GM12875 (cell line): ENCODE measurements at regions not wholly inside any gene's neighbourhood (a gene's known extent, or its start where the extent isn't known, plus 50 kb on each side); places are given as distances from the start of the nearest gene placed in this dataset.

Experiments used
- H3K4me3 ChIP-seq: one replicate; pipeline ENCODE4 v1.5.1; 2011; ENCODE audit warnings: low read depth, low read length, control low read depth
- CTCF ChIP-seq: IDR thresholded peaks from 2 replicates; pipeline ENCODE4 v1.5.1; 2011; ENCODE audit warnings: low read depth, mild to moderate bottlenecking, control low read depth, inconsistent platforms, low read length, moderate library complexity, borderline replicate concordance; ENCODE audit not compliant: insufficient read depth

GRCh38 chr18:54714851-54715250 is 113.4 kb upstream of the RAB27B start:
- H3K4me3 ChIP-seq = no peak overlapping the region
- TF ChIP-seq CTCF = no peak

GRCh38 chr18:54716586-54716985 is 111.7 kb upstream of the RAB27B start:
- no peak overlapping the region for H3K4me3 ChIP-seq
- TF ChIP-seq CTCF = no peak

- no peak overlapping the region for H3K4me3 ChIP-seq
- no peak for TF ChIP-seq CTCF
Measured at GRCh38 chr18:54717673-54718407, 110.4 kb upstream of the RAB27B start.

- no peak for TF ChIP-seq CTCF
- H3K4me3 ChIP-seq = no peak overlapping the region
Measured at GRCh38 chr18:54718408-54718773, 109.9 kb upstream of the RAB27B start.

GRCh38 chr18:54720620-54721019 is 107.7 kb upstream of the RAB27B start:
- no peak overlapping the region for H3K4me3 ChIP-seq
- TF ChIP-seq CTCF = no peak

GRCh38 chr18:54726143-54726542 is 102.1 kb upstream of the RAB27B start:
- H3K4me3 ChIP-seq = no peak overlapping the region
- TF ChIP-seq CTCF = no peak

GRCh38 chr18:54734059-54734458 is 94.2 kb upstream of the RAB27B start:
- H3K4me3 ChIP-seq = no peak overlapping the region
- TF ChIP-seq CTCF = no peak
